ENCODE measurements at regions not wholly inside any gene's neighbourhood (a gene's known extent, or its start where the extent isn't known, plus 50 kb on each side); places are given as distances from the start of the nearest gene placed in this dataset.

- Histone ChIP-seq H3K36me3 (replicated peaks in 1 of 2; ENCODE audit: control insufficient read depth in 1 of 2, insufficient read depth in 2 of 2, low read length in 2 of 2) (no peaks in the 10 kb centered on the region), H3K4me2 (ENCODE audit: low read depth, low read length) (no peak overlapping the region), H2AFZ (ENCODE audit: low read length) (no peak overlapping the region), H3K79me2 (ENCODE audit: insufficient read depth, low read length) (no peaks in the 10 kb centered on the region), H3K9me3 (ENCODE audit: low read length) (no peaks in the 10 kb centered on the region), H3K4me1 (ENCODE audit: insufficient read depth, low read length) (no peaks in the 10 kb centered on the region), H4K20me1 (ENCODE audit: insufficient read depth, low read length) (no peaks in the 10 kb centered on the region), H3K4me3 (replicated peaks in 1 of 3; ENCODE audit: insufficient read depth in 1 of 3, low read depth in 2 of 3, low read length in 3 of 3) (no peak overlapping the region), H3K27me3 (ENCODE audit: control insufficient read depth in 1 of 2, insufficient read depth in 2 of 2, low read length in 2 of 2) (peaks cover 0 to 2% of the 10 kb centered on the region in 2 experiments; a peak in 1 of 5 replicates), H3K27ac (ENCODE audit: extremely low read length, insufficient read depth, low read length) (no peak overlapping the region), H3K9ac (ENCODE audit: insufficient read depth, low read depth, low read length) (no peak overlapping the region)
- 0% methylated on average over 1 of the region's 1 CpG for WGBS (ENCODE audit: low lambda C conversion rate)
- no peak for DNase-seq (ENCODE audit: low spot score)
- TF ChIP-seq HDAC2 (CRISPR knock-in tag; IDR thresholded peaks at IDR 0.05) (no peak), SALL1 (CRISPR knock-in tag; IDR thresholded peaks at IDR 0.05) (no peak), CEBPZ (IDR thresholded peaks at IDR 0.05; ENCODE audit: low read length) (no peak), ZBTB2 (CRISPR knock-in tag; IDR thresholded peaks at IDR 0.05; ENCODE audit: low read depth) (no peak), SP5 (CRISPR knock-in tag; IDR thresholded peaks at IDR 0.05; ENCODE audit: borderline replicate concordance, low read depth) (no peak), TBX3 (IDR thresholded peaks at IDR 0.05; ENCODE audit: borderline replicate concordance) (no peak)
- no TSS peak for BruUV-seq (replicated peaks)
- in situ Hi-C loops (cut with HindIII; ENCODE audit: extremely low pct_ligation_motif_present, low pct_unique_long_range_greater_than_20kb) (no loop called here), intact Hi-C loops (cut with micrococcal nuclease; ENCODE audit: unreplicated experiment) (no loop called here)
- ChIA-PET POLR2A (no interaction called here), CTCF (ENCODE audit: low intra/inter-chr PET ratio, low total read pairs) (no interaction called here)
- ATAC-seq, result no peak
- no peak for FAIRE-seq
These were observed 85.5 kb upstream of the ZNF800 start for GRCh38 chr7:127478024-127478355.
